Tibial nerve (tissue), 4 donors: ENCODE measurements at regions not wholly inside any gene's neighbourhood (a gene's known extent, or its start where the extent isn't known, plus 50 kb on each side); places are given as distances from the start of the nearest gene placed in this dataset.

ENCODE experiments used
- DNase-seq, 2 donors: peaks; one replicate each; pipeline ENCODE4 v3.0.0-alpha.2; 2019; ENCODE audit warnings: low spot score in 2 of 2
- H3K27ac ChIP-seq, 4 donors: fragments of 200-600 bp; sonication (generic) in 3 of 4; one replicate each; pipeline ENCODE4 v1.5.1; 2017 to 2019; ENCODE audit warnings: mild to moderate bottlenecking in 1 of 4
- H3K27me3 ChIP-seq, 2 donors: fragments of 200-600 bp; sonication (generic) in 1 of 2; one replicate each; pipeline versions ENCODE4 v1.5.1 to v1.6.0; 2017 to 2019
- H3K36me3 ChIP-seq, 3 donors: fragments of 200-600 bp; sonication (generic); one replicate each; pipeline ENCODE4 v1.5.1; 2018 to 2019
- H3K4me1 ChIP-seq, 4 donors: fragments of 200-600 bp; sonication (generic) in 3 of 4; one replicate each; pipeline ENCODE4 v1.5.1; 2017 to 2019
- H3K4me3 ChIP-seq, 4 donors: fragments of 200-600 bp; sonication (generic) in 3 of 4; one replicate each; pipeline ENCODE4 v1.5.1; 2017 to 2019; ENCODE audit warnings: mild to moderate bottlenecking in 1 of 4, moderate library complexity in 1 of 4
- H3K9me3 ChIP-seq, 4 donors: fragments of 200-600 bp; sonication (generic) in 3 of 4; one replicate each; pipeline ENCODE4 v1.5.1; 2017 to 2019
- CTCF ChIP-seq, 5 experiments: fragments of 200-600 bp in 3 of 5; fragments of 450-650 bp in 2 of 5; sonication (generic) in 3 of 5; IDR thresholded peaks; one replicate each; pipeline ENCODE4 v1.5.1; 2016 to 2019; ENCODE audit warnings: antibody characterized with exemption in 5 of 5, mild to moderate bottlenecking in 3 of 5, moderate library complexity in 2 of 5
- EP300 ChIP-seq, 2 donors: sonication (generic); formaldehyde crosslinking; IDR thresholded peaks; one replicate each; pipeline ENCODE4 v1.6.1; 2017; ENCODE audit warnings: antibody characterized with exemption in 2 of 2, mild to moderate bottlenecking in 1 of 2
- POLR2A ChIP-seq, 2 donors: fragments of 450-650 bp; IDR thresholded peaks; one replicate each; pipeline ENCODE4 v1.6.1; 2017; ENCODE audit warnings: antibody characterized with exemption in 2 of 2, mild to moderate bottlenecking in 2 of 2, moderate library complexity in 2 of 2
- WGBS, 2 donors: methylation state at CpG; one replicate each; pipeline ENCODE4 v1.1.5; 2018; 5-methylcytosine and 5-hydroxymethylcytosine counted together

- Histone ChIP-seq H3K4me3 (no peak overlapping the region), H3K27me3 (no peaks in the 10 kb centered on the region), H3K36me3 (no peaks in the 10 kb centered on the region), H3K4me1 (no peaks in the 10 kb centered on the region), H3K9me3 (no peaks in the 10 kb centered on the region), H3K27ac (no peak overlapping the region)
- 65 to 67% methylated on average over 2 of the region's 2 CpGs for WGBS, 2 donors
- no peak for TF ChIP-seq CTCF (IDR thresholded peaks at IDR 0.05)
- no peak for TF ChIP-seq EP300 (IDR thresholded peaks at IDR 0.05)
- no peak for TF ChIP-seq POLR2A (IDR thresholded peaks at IDR 0.05)
- no peak for DNase-seq
These were observed 1021.5 kb upstream of the TMEM132C start for GRCh38 chr12:127245437-127245836.

GRCh38 chr12:127247937-127248336 is 1019.0 kb upstream of the TMEM132C start:
- no peak for DNase-seq
- H3K27me3 ChIP-seq: no peaks in the 10 kb centered on the region
- H3K27ac ChIP-seq: no peak overlapping the region
- no peaks in the 10 kb centered on the region for H3K36me3 ChIP-seq
- no peaks in the 10 kb centered on the region for H3K4me1 ChIP-seq
- TF ChIP-seq POLR2A (IDR thresholded peaks at IDR 0.05) (no peak), EP300 (IDR thresholded peaks at IDR 0.05) (no peak), CTCF (IDR thresholded peaks at IDR 0.05) (no peak)
- no peaks in the 10 kb centered on the region for H3K9me3 ChIP-seq
- no peak overlapping the region for H3K4me3 ChIP-seq
- WGBS, 2 donors: 64 to 75% methylated on average over 4 of the region's 4 CpGs

- H3K36me3 ChIP-seq: no peaks in the 10 kb centered on the region
- H3K4me1 ChIP-seq: no peaks in the 10 kb centered on the region
- no peak overlapping the region for H3K27ac ChIP-seq
- TF ChIP-seq EP300 (IDR thresholded peaks at IDR 0.05) (no peak), CTCF (IDR thresholded peaks at IDR 0.05) (no peak), POLR2A (IDR thresholded peaks at IDR 0.05) (no peak)
- no peaks in the 10 kb centered on the region for H3K9me3 ChIP-seq
- H3K27me3 ChIP-seq: no peaks in the 10 kb centered on the region
- no peak overlapping the region for H3K4me3 ChIP-seq
- no peak for DNase-seq
- WGBS, 2 donors: 70 to 83% methylated on average over 1 of the region's 1 CpG
These were observed 1017.5 kb upstream of the TMEM132C start for GRCh38 chr12:127249428-127249827.

- no peak for TF ChIP-seq POLR2A (IDR thresholded peaks at IDR 0.05)
- TF ChIP-seq EP300 (IDR thresholded peaks at IDR 0.05): no peak
- TF ChIP-seq CTCF (IDR thresholded peaks at IDR 0.05): no peak
- no peak for DNase-seq
- 82 to 83% methylated on average over 7 of the region's 7 CpGs for WGBS, 2 donors
These were observed 1013.1 kb upstream of the TMEM132C start for GRCh38 chr12:127253797-127254327.

GRCh38 chr12:127254420-127254955 is 1012.5 kb upstream of the TMEM132C start:
- 79 to 82% methylated on average over 5 of the region's 5 CpGs for WGBS, 2 donors
- Histone ChIP-seq H3K4me1 (no peaks in the 10 kb centered on the region), H3K4me3 (no peak overlapping the region), H3K27me3 (no peaks in the 10 kb centered on the region), H3K36me3 (no peaks in the 10 kb centered on the region), H3K27ac (no peak overlapping the region), H3K9me3 (no peaks in the 10 kb centered on the region)
- TF ChIP-seq EP300 (IDR thresholded peaks at IDR 0.05) (no peak), POLR2A (IDR thresholded peaks at IDR 0.05) (no peak), CTCF (IDR thresholded peaks at IDR 0.05) (no peak)
- DNase-seq: no peak

More at GRCh38 chr12:127253797-127254327, 1013.1 kb upstream of the TMEM132C start:
- Histone ChIP-seq H3K4me3 (no peak overlapping the region), H3K27ac (no peak overlapping the region), H3K4me1 (no peaks in the 10 kb centered on the region), H3K36me3 (no peaks in the 10 kb centered on the region), H3K27me3 (no peaks in the 10 kb centered on the region), H3K9me3 (no peaks in the 10 kb centered on the region)
